Nephron progenitor cell (in vitro differentiated cells): ENCODE measurements at regions not wholly inside any gene's neighbourhood (a gene's known extent, or its start where the extent isn't known, plus 50 kb on each side); places are given as distances from the start of the nearest gene placed in this dataset.

Experiments
- DNase-seq: peaks from one replicate; pipeline ENCODE4 v3.0.0; 2021
- H3K27ac Mint-ChIP-seq: 2 replicates; pipeline ENCODE4 v1.8.0; 2021; ENCODE audit warnings: mild to moderate bottlenecking, moderate library complexity, mixed read lengths
- H3K27me3 Mint-ChIP-seq: 2 replicates; pipeline ENCODE4 v1.8.0; 2021; ENCODE audit warnings: mild to moderate bottlenecking, low read depth, mixed read lengths; ENCODE audit not compliant: poor library complexity
- H3K36me3 Mint-ChIP-seq: 2 replicates; pipeline ENCODE4 v1.8.0; 2021; ENCODE audit warnings: low read depth, mixed read lengths
- H3K4me1 Mint-ChIP-seq: 2 replicates; pipeline ENCODE4 v1.8.0; 2021; ENCODE audit warnings: mixed read lengths
- H3K4me3 Mint-ChIP-seq: 2 replicates; pipeline ENCODE4 v1.8.0; 2021; ENCODE audit warnings: mild to moderate bottlenecking, moderate library complexity, mixed read lengths
- H3K9me3 Mint-ChIP-seq: 2 replicates; pipeline ENCODE4 v1.8.0; 2021; ENCODE audit warnings: mild to moderate bottlenecking, moderate library complexity, mixed read lengths
- TF ChIP-seq, protein P1 (sequence below): fragments of 200-600 bp; sonication (generic); IDR thresholded peaks from 2 replicates; pipeline ENCODE4 v1.5.0; 2021; ENCODE audit warnings: antibody characterized with exemption

DNA sequence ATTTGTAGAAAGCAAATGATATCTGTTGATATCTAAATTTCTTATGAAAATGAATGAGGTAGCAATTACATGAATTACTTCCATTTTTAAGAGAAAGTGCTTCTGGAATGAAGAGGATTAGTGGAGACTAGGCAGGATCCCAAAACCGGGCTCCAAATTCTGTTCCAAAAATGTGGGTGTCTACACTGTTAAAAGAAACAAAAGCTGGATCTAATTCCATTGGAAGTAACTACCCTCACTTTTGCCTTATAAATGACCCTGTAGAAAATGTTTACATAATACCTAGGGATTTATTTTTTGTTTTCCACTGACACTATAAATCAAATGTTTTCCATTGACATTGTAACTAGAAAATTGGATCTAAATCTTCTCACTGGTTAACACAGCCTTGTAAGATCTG lies 454.9 kb upstream of the JARID2 start:
- TF ChIP-seq, protein P1, sequence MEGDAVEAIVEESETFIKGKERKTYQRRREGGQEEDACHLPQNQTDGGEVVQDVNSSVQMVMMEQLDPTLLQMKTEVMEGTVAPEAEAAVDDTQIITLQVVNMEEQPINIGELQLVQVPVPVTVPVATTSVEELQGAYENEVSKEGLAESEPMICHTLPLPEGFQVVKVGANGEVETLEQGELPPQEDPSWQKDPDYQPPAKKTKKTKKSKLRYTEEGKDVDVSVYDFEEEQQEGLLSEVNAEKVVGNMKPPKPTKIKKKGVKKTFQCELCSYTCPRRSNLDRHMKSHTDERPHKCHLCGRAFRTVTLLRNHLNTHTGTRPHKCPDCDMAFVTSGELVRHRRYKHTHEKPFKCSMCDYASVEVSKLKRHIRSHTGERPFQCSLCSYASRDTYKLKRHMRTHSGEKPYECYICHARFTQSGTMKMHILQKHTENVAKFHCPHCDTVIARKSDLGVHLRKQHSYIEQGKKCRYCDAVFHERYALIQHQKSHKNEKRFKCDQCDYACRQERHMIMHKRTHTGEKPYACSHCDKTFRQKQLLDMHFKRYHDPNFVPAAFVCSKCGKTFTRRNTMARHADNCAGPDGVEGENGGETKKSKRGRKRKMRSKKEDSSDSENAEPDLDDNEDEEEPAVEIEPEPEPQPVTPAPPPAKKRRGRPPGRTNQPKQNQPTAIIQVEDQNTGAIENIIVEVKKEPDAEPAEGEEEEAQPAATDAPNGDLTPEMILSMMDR = no peak
- peaks cover 60% of the 10 kb centered on the region for H3K4me1 Mint-ChIP-seq
- no peaks in the 10 kb centered on the region for H3K36me3 Mint-ChIP-seq
- no peak for DNase-seq
- H3K9me3 Mint-ChIP-seq = no peaks in the 10 kb centered on the region
- no peak overlapping the region for H3K27ac Mint-ChIP-seq
- no peaks in the 10 kb centered on the region for H3K27me3 Mint-ChIP-seq
- H3K4me3 Mint-ChIP-seq = no peak overlapping the region

GRCh38 chr6:14791526-14791925 lies 454.3 kb upstream of the JARID2 start:
- TF ChIP-seq, protein P1 = no peak
- no peak for DNase-seq
- Mint-ChIP-seq H3K36me3 (no peaks in the 10 kb centered on the region), H3K9me3 (no peaks in the 10 kb centered on the region), H3K27ac (no peak overlapping the region), H3K4me3 (no peak overlapping the region), H3K27me3 (no peaks in the 10 kb centered on the region), H3K4me1 (peaks cover 55% of the 10 kb centered on the region)

DNA sequence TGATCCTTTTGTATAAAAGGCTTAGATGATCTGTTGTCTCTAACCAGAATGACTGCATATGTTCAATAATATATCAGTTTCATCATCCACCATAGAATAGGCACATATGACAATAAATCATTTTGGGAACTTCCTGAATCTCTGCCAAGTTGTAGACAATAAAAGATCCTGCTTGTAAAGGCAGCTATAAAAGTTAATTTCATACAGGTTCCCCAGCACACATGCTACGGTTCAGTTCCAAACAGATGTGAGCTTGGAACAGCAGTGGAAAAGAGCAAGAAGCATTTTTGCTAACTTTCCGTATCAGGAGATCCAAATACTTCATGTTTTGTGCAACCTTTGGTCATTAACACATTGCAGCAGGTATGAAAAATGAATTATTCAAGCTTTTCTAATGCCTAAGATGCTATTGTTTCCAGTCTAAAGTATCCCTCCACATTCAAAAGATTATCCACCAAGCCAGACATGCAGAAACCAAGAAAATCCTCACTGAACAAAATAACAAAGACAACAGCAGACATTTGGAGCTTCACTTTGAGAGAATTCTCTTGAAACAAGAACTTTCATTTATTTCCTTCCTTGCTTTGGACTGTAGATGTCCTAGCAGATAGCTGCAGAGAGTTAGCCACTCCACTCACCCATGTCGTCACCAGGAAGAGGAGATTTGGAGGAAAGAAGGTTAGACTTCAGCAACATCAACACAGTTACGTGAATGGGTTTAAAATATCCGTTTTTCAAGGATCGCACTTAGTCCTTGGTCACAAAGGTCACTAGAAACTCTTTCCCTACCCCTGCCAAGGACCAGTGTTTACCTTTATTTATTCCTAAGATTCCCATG lies 453.5 kb upstream of the JARID2 start:
- no peak for DNase-seq
- peaks cover 48% of the 10 kb centered on the region for H3K4me1 Mint-ChIP-seq
- no peaks in the 10 kb centered on the region for H3K9me3 Mint-ChIP-seq
- H3K36me3 Mint-ChIP-seq = no peaks in the 10 kb centered on the region
- H3K4me3 Mint-ChIP-seq = no peak overlapping the region
- TF ChIP-seq, protein P1 = no peak
- no peak overlapping the region for H3K27ac Mint-ChIP-seq
- no peaks in the 10 kb centered on the region for H3K27me3 Mint-ChIP-seq

- Mint-ChIP-seq H3K27ac (no peak overlapping the region), H3K4me1 (peaks cover 48% of the 10 kb centered on the region), H3K4me3 (no peak overlapping the region), H3K27me3 (no peaks in the 10 kb centered on the region), H3K36me3 (no peaks in the 10 kb centered on the region), H3K9me3 (no peaks in the 10 kb centered on the region)
- no peak for DNase-seq
- TF ChIP-seq, protein P1 = no peak
Measured at GRCh38 chr6:14795451-14795850, 450.4 kb upstream of the JARID2 start.

GRCh38 chr6:14796974-14797762 lies 448.7 kb upstream of the JARID2 start:
- TF ChIP-seq, protein P1 = no peak

More at GRCh38 chr6:14796974-14797762, 448.7 kb upstream of the JARID2 start:
- Mint-ChIP-seq H3K4me1 (peaks cover 36% of the 10 kb centered on the region), H3K4me3 (no peak overlapping the region), H3K27ac (peak overlapping the region; percentile 34), H3K27me3 (no peaks in the 10 kb centered on the region), H3K36me3 (no peaks in the 10 kb centered on the region), H3K9me3 (no peaks in the 10 kb centered on the region)
- no peak for DNase-seq
